NCI-H1417 (cell line): ENCODE measurements at regions not wholly inside any gene's neighbourhood (a gene's known extent, or its start where the extent isn't known, plus 50 kb on each side); places are given as distances from the start of the nearest gene placed in this dataset.
"Not testable (repeated sequence)": the region's sequence is repeated elsewhere in the genome, so short reads cannot be mapped to it uniquely, and the experiment has no call there.

Experiments used
- DNase-seq, 3 experiments: peaks; one replicate each; lab custom pipeline; 2025; lab: John Stamatoyannopoulos, UW

- no peak for DNase-seq
These were observed 124.8 kb upstream of the NECTIN3 start for GRCh38 chr3:110946810-110947209.

- DNase-seq, result not testable (repeated sequence)
These were observed 122.4 kb upstream of the NECTIN3 start for GRCh38 chr3:110949194-110949593.

DNA sequence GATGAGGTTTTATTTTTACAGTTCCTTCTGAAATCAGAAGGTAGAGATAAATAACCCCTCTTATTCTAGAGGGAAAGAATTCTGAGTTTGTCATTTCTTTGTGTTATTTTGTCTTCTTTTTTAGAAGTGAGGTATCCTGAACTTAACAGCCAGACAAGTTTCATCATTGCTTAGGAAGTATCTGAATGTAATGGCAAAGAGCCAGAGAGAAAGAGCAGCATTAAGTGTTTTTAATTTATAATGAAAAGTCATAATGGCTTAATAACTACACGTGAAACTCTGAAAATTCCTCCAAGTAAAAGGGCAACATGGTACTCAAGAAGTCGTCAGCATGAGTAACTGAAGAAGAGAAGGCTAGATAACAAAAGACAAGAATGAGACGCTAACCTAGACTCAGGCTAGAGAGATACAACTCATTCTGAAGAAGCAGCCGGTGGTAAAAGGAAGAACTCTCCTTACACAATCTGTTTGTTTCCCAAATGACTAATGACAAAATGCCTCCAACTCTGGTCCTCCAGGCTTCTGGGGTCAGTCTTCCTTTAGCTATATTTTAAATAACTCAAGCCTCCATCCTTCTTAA, 116.2 kb upstream of the NECTIN3 start:
- DNase-seq, result no peak

- no peak for DNase-seq
These were observed 115.5 kb upstream of the NECTIN3 start for GRCh38 chr3:110956081-110956480.

GRCh38 chr3:110957247-110958025, 114.2 kb upstream of the NECTIN3 start:
- no peak for DNase-seq

- DNase-seq, result no peak
These were observed 113.1 kb upstream of the NECTIN3 start for GRCh38 chr3:110958313-110959147.

- DNase-seq, result no peak
These were observed 105.6 kb upstream of the NECTIN3 start for GRCh38 chr3:110965976-110966375.

GRCh38 chr3:110966966-110967663, 104.5 kb upstream of the NECTIN3 start:
- no peak for DNase-seq

DNA sequence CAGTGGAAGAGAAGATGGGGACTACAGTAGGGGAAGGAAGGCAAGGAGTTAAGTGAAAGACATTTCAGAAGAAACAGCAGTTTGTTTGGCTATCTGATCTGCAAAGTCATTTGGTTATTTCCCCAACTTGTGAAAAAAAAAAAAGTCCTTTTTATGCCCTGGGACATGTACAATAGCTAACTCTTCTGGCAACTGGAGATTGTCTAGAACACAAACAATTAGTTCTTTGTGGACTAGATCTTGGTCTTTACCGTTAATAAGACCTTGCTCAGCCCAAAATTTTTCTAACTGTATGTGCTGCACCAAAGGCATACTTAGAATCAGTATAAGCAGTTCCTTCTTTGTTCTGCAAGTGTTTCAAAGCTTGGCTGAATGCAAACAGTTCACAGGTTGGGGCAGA, 103.5 kb upstream of the NECTIN3 start:
- no peak for DNase-seq

GRCh38 chr3:110969229-110970211, 102.1 kb upstream of the NECTIN3 start:
- DNase-seq, result no peak

GRCh38 chr3:110971010-110971601, 100.5 kb upstream of the NECTIN3 start:
- DNase-seq, result no peak

DNA sequence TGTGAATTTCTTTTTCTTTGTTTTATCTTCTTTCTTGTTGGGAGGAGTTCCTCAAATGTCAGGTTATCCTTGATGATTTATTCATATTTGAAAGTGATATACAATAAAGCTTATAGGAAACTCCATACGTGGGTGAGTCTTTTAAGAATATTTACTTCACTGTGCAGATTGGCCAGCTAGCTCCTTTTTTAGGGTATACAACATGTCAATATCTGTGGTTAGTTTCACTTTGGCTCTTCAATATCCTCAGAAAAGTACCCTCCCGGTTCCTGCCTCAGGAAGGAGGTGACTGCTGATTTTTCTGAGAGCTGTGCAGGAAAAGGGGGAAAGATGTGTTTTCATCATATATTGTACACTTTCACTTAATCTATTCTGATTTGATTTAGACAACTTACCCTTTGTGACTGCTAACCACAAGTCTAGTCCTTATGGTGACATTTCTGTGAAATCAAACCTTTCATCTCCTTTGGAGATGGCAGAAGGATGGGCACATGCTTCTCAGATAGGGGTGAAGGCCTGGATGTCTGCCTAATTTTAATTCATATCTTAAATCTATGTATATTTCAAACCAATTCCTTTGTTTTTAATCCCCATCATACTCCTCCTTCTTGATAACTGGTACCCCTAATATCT, 98.2 kb upstream of the NECTIN3 start:
- DNase-seq, result no peak

DNA sequence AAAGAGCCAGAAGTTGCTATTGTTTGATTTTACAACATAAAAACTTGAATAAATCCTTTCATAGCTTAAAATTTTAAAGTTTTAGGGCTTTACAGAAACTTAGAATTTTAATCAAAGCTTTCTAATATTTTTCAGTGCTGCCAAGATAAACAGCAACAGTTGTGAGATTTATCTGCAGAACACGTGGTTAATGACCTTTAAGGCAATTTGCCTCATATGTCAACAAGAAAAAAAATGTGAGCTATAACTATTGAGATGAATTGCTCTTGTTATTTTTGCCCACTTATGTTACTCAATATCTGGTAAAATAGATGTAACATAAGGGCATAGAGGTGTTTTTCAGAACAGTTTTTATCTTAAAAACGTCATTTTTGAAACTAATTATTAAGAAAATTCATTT, 96.7 kb upstream of the NECTIN3 start:
- DNase-seq, result peak in 1 of 3 experiments; percentile 31

GRCh38 chr3:110984456-110985250, 87.0 kb upstream of the NECTIN3 start:
- DNase-seq, result no peak

GRCh38 chr3:110989446-110989845, 82.2 kb upstream of the NECTIN3 start:
- no peak for DNase-seq

- peak in 2 of 3 experiments; percentile 50 to 89 for DNase-seq
These were observed 76.0 kb upstream of the NECTIN3 start for GRCh38 chr3:110995461-110996231.

DNA sequence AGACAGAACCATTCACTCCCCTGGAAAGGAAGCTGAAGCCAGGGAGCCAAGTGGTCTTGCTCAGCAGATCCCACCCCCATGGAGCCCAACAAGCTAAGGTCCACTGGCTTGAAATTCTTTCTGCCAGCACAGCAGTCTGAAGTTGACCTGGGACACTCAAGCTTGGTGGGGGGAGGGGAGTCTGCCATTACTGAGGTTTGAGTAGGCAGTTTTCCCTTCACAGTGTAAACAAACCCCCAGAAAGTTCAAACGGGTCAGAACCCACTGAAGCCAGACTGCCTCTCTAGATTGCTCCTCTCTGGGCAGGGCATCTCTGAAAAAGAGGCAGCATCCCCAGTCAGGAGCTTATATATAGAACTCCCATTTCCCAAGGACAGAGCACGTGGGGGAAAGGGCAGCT, 72.8 kb upstream of the NECTIN3 start:
- not testable (repeated sequence) for DNase-seq

DNA sequence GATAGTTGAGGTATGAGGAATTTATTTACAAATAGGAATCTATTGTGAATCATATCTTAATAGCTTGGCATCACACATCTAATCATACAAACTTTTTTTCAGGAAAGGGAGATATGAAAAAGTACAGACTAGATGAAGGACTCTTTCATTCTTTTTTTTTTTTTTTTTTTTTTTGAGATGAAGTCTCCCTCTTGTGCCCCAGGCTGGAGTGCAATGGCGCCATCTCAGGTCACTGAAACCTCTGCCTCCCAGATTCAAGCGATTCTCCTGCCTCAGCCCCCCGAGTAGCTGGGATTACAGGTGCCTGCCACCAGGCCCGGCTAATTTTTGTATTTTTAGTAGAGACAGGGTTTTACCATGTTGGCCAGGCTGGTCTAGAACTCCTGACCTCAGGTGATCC, 65.1 kb upstream of the NECTIN3 start:
- not testable (repeated sequence) for DNase-seq
